ENCODE measurements at regions not wholly inside any gene's neighbourhood (a gene's known extent, or its start where the extent isn't known, plus 50 kb on each side); places are given as distances from the start of the nearest gene placed in this dataset.

GRCh38 chr16:80367037-80367658, 173.6 kb upstream of the DYNLRB2 start:
- TF ChIP-seq CTCF (IDR thresholded peaks at IDR 0.05), result no peak
- Mint-ChIP-seq H3K4me3 (ENCODE audit: unreplicated experiment) (no peak overlapping the region), H3K27ac (ENCODE audit: unreplicated experiment) (no peak overlapping the region), H3K36me3 (ENCODE audit: low read depth) (no peaks in the 10 kb centered on the region), H3K4me1 (ENCODE audit: low read depth) (peaks cover 2% of the 10 kb centered on the region), H3K9me3 (ENCODE audit: low read depth) (no peaks in the 10 kb centered on the region), H3K27me3 (ENCODE audit: low read depth) (peaks cover 14% of the 10 kb centered on the region)
- DNase-seq (ENCODE audit: low spot score), result no peak

GRCh38 chr16:80366023-80366422, 174.8 kb upstream of the DYNLRB2 start:
- Mint-ChIP-seq H3K36me3 (ENCODE audit: low read depth) (no peaks in the 10 kb centered on the region), H3K4me1 (ENCODE audit: low read depth) (peaks cover 2% of the 10 kb centered on the region), H3K9me3 (ENCODE audit: low read depth) (no peaks in the 10 kb centered on the region), H3K27ac (ENCODE audit: unreplicated experiment) (no peak overlapping the region), H3K4me3 (ENCODE audit: unreplicated experiment) (no peak overlapping the region), H3K27me3 (ENCODE audit: low read depth) (peaks cover 19% of the 10 kb centered on the region)
- TF ChIP-seq CTCF (IDR thresholded peaks at IDR 0.05), result no peak
- DNase-seq (ENCODE audit: low spot score), result no peak

GRCh38 chr16:80362816-80363215, 178.0 kb upstream of the DYNLRB2 start:
- TF ChIP-seq CTCF (IDR thresholded peaks at IDR 0.05), result no peak
- no peak overlapping the region for H3K4me3 Mint-ChIP-seq (ENCODE audit: unreplicated experiment)
- no peaks in the 10 kb centered on the region for H3K36me3 Mint-ChIP-seq (ENCODE audit: low read depth)
- no peak for DNase-seq (ENCODE audit: low spot score)
- H3K27me3 Mint-ChIP-seq (ENCODE audit: low read depth), result peaks cover 19% of the 10 kb centered on the region
- H3K4me1 Mint-ChIP-seq (ENCODE audit: low read depth), result no peaks in the 10 kb centered on the region
- no peaks in the 10 kb centered on the region for H3K9me3 Mint-ChIP-seq (ENCODE audit: low read depth)
- H3K27ac Mint-ChIP-seq (ENCODE audit: unreplicated experiment), result no peak overlapping the region

- DNase-seq (ENCODE audit: low spot score), result no peak
- Mint-ChIP-seq H3K27me3 (ENCODE audit: low read depth) (no peaks in the 10 kb centered on the region), H3K4me1 (ENCODE audit: low read depth) (no peaks in the 10 kb centered on the region), H3K4me3 (ENCODE audit: unreplicated experiment) (no peak overlapping the region), H3K36me3 (ENCODE audit: low read depth) (no peaks in the 10 kb centered on the region), H3K27ac (ENCODE audit: unreplicated experiment) (no peak overlapping the region), H3K9me3 (ENCODE audit: low read depth) (peaks cover 9% of the 10 kb centered on the region)
- no peak for TF ChIP-seq CTCF (IDR thresholded peaks at IDR 0.05)
These were observed 184.4 kb upstream of the DYNLRB2 start for GRCh38 chr16:80356365-80356764.

GRCh38 chr16:80355335-80355734, 185.5 kb upstream of the DYNLRB2 start:
- Mint-ChIP-seq H3K27ac (ENCODE audit: unreplicated experiment) (no peak overlapping the region), H3K36me3 (ENCODE audit: low read depth) (no peaks in the 10 kb centered on the region), H3K27me3 (ENCODE audit: low read depth) (peaks cover 5% of the 10 kb centered on the region), H3K9me3 (ENCODE audit: low read depth) (peaks cover 9% of the 10 kb centered on the region), H3K4me3 (ENCODE audit: unreplicated experiment) (no peak overlapping the region), H3K4me1 (ENCODE audit: low read depth) (no peaks in the 10 kb centered on the region)
- no peak for TF ChIP-seq CTCF (IDR thresholded peaks at IDR 0.05)
- no peak for DNase-seq (ENCODE audit: low spot score)
